Neural progenitor cell (in vitro differentiated cells): ENCODE measurements at regions not wholly inside any gene's neighbourhood (a gene's known extent, or its start where the extent isn't known, plus 50 kb on each side); places are given as distances from the start of the nearest gene placed in this dataset.
"Not testable (repeated sequence)": the region's sequence is repeated elsewhere in the genome, so short reads cannot be mapped to it uniquely, and the experiment has no call there.

Source experiments
- CTCF ChIP-seq: fragments of 200-600 bp; sonication (generic); IDR thresholded peaks from 2 replicates; pipeline ENCODE4 v1.5.1; 2017; ENCODE audit warnings: antibody characterized with exemption, mild to moderate bottlenecking
- EZH2 ChIP-seq: fragments of 200-600 bp; sonication (generic); IDR thresholded peaks from 2 replicates; pipeline ENCODE4 v1.6.1; 2017; ENCODE audit warnings: antibody characterized with exemption, mild to moderate bottlenecking, moderate library complexity

GRCh38 chr9:72433616-72434267, 68.7 kb upstream of the ZFAND5 start:
- not testable (repeated sequence) for TF ChIP-seq CTCF, EZH2
